ENCODE measurements at regions not wholly inside any gene's neighbourhood (a gene's known extent, or its start where the extent isn't known, plus 50 kb on each side); places are given as distances from the start of the nearest gene placed in this dataset.

DNA sequence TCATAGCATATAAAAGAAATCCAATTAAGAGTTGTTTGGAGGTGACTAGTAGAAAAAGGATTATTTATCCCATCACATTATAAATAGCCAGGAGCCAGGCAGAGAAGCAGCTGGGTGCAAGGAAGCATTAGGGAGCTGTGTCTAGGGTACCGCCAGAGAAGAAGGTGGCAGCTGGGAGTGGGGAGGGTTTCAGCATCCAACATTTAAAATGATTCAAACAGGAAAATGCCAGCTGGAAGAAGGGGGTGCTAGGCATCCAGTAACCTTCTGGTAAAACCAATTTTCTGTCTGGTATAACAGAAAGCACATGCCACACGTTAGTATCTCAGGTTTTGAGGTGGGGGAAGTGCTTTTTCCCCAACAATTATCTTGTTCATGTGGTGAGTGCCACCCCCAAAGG is 452.4 kb downstream of the ZEB2 start:
- FAIRE-seq = no peak

DNA sequence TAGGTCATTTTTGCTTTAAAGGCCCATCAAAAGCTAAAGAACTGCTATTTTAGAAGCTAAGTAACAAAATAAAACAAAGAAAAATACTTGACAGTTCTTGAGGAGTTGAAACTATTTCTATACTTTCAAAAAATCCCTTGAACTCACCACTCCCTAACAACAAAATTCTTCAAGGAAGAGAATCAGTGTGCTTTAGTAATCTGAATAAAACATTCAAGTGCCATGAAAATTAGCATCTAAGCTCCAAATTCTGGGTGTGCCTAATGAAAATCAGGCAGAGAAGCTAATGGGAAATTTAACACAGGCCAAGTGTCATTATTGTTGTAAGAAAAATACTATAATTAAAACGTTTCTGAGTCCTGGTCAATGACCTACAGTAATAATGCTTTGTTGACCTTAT is 456.3 kb downstream of the ZEB2 start:
- no peak for FAIRE-seq

DNA sequence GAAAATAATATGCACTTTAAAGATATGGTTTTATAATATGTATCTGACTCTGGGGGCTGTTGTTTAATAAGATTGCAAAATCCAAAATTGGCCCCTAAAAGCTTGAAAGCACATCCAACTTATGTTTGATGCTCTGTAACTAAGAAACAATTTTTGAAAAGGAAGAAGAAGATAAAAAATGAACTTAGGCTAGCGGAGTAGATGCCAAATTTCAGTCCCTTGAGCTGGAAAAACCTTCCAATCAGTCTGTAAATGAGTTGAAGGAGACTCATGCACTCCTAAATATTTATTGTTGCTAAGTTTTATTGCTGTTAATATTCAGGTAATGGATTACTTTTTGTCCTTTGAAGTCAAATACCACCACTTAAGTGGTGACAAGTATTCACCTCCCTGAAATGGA is 465.0 kb downstream of the ZEB2 start:
- no peak for FAIRE-seq

DNA sequence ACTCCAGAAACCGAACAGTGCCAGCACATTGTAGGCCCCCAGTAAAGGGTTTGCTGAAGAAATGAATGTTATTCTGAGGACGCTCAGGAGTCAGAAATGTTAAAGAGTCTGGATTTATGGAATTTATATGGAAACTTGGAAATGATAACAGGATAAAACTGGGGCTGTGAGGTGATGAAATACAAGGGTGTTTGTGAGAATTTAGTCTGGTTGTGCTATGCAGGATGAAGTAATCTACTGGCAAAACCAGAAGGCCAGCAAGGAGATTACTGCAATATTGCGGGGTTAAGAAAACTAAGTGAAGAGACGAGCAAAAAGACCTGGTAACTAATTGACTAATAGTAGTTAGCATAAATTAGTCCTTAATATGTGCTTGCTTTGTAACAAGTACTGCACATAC is 467.8 kb downstream of the ZEB2 start:
- no peak for FAIRE-seq

DNA sequence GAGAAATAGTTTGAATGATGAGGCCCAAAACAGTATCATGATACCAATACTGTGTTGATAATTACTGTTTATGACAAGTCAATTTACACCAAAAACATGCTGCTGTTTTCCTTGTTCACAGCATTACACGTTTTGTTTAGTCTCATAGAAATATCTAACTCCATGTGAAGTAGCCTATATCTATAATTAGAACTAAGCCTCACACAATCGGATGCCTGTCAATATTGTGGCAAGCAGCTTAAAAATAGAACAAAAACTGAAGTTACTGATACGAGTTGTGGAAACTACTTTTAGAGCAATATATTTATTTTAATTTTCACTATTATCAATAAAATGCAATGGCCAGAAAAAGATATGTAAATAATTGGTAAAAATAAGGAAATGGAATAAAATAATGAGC is 470.8 kb downstream of the ZEB2 start:
- FAIRE-seq = no peak

DNA sequence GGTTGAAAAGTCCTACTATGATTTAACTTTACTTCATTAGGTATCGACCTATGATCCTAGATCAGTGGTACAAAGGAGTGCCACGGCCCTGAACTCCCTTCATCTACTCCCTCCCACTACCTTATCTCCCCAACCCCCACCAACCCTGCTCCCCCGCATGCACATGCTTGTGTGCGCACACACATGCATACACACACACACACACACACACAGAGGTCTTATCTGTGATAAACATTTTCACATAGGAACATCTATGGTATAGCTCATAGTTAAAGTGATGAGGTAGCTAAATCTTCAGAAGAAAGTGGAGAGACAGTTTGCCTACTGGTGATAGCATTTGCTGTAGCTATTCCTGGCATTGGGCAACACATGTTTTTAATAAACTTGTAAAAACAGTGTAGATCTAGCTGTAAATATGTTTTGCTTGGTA is 471.3 kb downstream of the ZEB2 start:
- FAIRE-seq = no peak

DNA sequence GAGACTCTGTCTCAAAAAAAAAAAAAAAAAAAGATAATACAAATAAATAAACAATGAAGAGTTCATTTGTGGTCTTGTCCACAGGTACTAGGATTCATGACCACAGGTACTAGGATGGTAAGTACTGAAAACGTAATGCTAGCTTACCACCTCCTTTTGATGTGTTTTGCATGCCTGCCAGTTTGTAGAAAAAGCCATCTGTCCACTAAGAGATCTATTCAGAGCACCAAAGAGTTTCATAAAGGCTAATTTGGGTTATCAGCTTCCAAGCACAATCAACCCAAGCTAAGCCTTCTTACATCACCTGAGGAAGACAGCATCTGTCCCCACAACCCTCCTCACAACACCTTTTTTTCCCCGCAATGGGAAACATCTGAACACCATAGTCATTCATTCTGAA is 477.2 kb downstream of the ZEB2 start:
- FAIRE-seq = no peak

DNA sequence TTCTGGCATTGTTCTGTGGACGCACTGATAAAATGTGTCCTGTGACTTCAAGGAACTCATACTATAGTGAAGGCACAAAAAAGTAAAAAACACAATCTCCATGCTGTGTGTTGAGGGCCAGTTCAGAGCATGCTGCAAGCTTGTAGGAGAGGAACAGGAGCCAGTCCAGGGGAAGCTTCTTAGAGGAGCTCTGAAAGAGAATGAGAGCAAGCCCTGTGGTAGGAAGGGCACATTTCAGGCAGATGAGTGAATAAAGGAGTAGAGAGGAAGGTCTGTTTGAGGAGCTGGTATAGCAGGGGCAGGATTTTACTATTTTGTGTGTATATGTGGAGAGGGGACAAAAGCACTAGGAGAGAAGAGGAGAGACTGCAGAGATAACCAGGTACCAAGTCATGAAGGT is 478.3 kb downstream of the ZEB2 start:
- no peak for FAIRE-seq

DNA sequence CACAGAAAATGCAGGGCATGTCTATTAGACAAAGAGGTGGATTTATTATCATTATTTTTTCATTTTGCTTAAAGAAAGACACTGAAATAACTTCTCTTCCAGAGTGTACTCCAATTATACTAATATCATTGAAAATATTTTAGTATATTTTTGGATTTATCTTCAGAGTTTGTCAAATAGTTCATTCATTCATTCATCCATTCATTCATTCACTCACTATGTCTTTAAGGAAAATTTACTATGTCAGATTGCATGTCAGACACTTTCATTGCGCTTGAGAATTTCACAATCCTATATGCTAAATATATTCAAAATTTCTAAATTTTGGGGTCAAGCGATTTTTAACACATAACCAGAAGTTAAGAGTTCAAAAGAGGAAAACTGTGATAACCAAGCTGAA is 479.1 kb downstream of the ZEB2 start:
- FAIRE-seq = no peak

DNA sequence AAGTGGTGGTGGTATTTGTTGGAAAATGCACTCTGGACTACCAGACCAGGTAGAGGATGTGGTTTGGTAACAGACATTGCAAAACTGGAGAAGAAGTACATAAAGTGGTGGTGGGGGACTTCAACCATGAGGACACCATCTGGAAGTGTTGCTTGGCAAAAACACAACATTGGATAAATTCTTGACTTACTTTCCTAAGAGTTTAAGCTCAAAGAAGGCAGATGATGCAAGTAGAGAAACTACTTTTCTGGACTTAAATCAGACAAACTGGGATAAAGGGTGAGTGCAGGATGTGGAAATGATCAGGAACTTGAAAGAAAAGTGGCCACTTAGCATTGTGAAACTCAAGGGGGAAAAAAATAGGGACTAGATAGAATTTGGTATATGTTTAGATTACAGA is 487.4 kb downstream of the ZEB2 start:
- FAIRE-seq = no peak

DNA sequence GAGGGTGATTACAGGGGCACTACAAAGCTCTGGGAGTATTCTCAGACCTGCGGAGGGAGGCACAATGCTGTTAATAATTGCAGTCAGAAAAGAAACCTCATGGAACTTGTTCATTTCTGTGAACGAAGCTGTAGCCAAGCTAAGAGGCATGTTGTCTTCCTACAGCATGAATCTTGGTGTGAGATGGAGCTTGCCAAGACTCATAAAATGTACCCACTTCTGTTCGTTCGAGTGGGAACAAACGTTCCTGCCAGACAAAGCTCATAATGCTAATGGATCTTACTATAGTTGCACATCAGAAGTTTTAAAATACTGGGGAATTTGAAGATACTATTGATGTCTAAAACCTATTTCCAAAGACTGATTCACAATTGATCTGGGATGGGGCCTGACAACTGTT is 489.1 kb downstream of the ZEB2 start:
- FAIRE-seq = no peak

DNA sequence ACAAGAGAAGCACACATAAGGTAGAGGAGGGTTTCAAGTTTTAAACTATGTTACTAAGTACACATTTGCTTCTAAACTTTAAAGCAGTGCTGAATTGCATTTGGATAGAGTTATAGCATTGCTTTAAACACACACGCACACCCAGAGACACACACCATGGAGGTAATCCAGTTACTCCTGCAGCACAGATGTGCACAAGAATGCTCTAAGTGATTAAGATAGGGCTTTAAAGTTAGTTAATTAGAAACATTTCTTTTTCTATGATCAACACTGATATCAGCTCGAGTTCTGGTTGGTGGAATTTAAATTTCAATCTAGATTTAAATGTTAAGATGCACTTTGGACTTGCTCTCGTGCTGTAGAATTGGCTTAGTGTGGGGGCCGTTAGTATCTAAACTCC is 492.3 kb downstream of the ZEB2 start:
- no peak for FAIRE-seq

DNA sequence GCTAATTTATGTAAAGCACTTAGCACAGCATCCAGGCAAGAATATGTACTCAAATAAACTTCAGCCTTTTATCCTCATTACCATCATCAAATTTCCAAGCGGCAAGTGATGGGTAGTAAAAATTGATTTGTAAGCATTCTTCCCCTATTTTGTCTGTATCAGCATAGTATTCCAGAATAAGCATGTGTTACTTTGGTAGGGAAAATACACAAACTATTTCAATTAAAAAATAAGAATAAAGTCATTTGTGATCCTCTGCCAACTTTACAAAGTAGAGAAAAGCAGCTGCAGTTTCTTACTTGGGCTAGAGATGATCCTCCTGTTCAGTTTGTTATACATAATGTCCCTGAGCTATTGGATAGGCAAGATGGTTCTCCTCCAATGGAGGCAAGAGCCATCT is 493.2 kb downstream of the ZEB2 start:
- no peak for FAIRE-seq

DNA sequence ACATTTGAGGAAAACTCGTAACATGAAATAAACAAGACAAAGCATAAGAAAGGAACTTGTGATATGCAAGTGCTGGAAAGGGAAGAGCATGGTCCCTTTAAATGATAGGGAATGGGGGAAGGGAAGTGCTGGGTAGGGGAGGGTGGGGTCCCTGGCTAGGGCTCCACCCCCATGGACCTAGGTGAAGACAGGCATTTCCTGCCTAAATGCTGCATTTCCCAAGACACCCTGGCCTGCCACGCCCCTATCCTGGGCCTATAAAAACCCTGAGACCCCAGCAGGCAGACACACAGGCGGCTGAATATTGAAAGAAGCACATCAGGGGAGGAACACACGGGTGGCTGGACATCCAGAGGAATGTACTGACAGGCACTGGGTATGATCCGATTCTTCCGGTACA is 499.9 kb downstream of the ZEB2 start:
- FAIRE-seq = no peak

DNA sequence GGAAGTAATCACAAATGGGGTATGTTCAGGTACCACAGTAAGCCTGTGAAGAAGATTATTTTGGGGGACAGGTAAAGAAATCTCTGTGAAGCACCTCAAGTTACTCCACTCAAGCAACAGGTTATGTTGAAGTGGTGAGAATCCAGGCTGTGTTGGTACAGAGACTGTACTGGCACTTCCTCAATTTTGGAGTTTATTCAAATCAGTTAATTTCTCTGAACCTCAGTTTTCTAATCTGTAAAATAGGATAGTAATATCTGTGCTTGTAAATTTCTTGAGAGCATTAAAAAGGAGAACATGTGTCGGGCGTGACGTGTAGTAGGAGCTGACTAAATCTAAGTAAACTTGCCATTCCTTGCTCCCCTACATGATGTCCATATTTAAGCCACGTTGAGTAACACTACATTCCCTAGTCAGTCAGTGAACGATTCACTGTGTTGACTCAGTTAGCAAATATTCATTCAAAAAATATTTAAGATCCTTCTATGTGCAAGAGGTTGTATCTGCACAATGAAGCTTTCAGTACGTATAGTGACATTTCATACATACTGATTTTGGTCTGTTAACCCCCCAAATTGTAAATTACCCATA is 504.2 kb downstream of the ZEB2 start:
- no peak for FAIRE-seq

DNA sequence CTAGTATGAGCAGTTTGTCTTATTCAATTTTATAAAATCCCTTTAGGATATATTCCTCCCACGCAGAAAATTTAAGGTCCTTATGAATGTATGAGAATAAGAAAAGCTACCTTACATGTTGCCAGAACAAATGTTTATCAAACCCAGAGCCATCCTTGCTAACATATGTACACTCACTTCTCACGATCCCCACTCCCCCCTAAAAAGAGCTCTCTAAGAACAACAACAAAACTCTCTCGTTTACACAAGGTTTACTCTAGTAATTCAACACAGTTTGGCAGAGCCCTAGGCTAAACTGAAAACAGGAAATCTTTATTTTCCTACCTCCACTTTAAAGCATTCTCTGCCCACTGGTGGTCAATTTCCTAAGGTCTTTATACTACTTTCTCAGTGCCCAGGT is 504.9 kb downstream of the ZEB2 start:
- FAIRE-seq = no peak

DNA sequence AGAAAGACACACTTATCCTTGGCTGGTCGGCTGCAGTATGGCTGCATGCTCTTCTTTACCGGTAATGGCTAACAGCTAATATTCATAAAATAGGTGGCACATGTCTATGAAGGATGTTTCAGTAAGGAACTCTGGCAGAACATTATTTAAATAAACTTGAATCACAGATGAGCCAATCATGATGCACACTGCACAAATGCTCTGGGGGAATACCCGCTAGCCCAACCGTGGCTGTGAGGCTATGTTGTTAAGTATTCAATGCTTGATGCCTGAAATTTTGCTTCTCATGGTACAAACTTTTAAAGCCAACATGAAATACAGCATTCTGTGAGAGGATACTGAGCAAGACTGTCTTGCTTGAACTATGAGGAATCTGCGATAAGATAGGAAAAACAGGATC is 505.8 kb downstream of the ZEB2 start:
- no peak for FAIRE-seq

DNA sequence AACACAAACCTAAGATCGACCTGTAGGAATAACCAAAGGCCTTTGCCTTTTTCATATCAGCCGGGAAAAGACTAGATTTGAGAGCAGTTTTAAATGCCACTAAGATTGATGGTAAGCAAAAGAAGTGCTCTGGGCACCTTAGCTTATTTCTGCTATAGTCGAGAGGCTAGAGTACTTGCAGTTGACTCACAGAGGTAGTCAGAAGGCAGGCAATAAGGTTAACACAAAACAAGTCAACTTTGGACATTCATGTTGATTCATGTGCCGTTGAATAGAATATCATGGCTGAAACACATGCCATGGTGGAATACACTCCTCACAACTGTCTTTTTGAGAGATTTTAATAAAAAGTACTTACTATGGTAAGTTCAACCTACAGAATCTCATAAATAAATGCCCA is 507.6 kb downstream of the ZEB2 start:
- FAIRE-seq = no peak

DNA sequence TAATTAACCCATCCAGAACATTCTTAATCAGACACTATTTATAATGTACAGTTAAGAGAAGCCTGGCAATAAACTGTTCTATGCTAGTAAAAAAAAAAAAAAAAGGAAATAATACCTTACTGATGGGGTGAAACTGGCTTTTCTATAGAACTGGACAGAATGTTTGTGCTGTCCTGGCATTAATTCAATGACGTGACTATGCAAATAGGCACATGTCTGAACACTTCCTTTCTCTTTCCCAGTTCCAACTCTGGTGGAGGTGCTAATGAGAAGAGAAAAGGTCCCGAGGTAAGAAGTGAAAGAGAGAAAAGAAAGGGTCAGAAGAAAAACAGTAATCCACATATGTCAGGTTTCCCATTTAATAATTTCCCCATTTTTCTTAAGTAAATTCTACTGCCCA is 508.4 kb downstream of the ZEB2 start:
- no peak for FAIRE-seq

DNA sequence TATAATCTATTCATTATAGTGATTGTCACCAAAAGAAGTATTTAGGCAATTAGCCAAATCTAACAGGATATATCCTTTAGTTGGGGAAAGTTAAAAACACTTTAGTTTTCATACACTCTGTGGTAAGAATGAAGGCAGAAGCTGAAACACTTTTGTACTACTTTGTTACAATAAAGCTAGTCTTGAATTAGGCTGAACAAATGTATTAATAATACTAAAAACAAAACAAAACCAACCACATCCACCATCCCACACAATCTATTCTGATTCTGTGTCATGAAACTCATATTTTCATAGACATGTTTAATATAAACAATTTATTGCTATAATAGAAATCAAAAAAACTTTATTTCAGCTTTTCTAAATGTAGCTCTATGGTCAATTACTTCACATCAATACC is 508.8 kb downstream of the ZEB2 start:
- FAIRE-seq = no peak

DNA sequence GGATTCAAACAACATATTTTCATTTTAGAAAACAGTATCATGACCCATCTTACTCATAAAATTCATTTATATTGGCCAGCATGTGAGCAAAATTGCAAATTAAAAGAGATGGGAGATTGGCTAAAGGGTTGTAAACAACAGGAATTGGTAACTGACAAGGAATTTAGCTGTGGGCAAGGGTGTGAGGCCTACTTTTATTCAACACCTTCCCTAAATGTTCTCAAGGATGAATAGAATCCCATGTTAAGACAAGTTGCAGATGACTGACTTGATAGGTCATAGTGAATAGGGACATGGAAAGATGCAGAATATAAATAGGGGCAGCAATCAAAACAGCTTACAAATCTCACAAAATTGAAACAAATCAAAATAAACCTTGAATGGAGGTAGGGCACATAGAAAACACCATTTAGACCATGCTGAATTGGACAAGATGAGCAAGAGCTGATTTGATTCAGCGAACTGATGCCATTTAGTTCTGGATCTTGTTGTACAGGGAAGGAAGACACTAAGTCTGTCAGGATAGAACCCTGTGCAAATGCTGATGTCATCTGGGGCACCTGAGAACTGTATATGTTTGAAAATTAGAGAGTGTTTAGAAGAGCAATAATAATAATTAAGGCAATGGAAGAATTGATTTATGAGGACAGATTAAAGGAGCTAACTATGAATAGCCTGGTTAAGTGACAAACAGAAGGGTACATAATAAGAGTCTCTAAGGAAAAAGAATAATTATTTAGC is 509.7 kb downstream of the ZEB2 start:
- FAIRE-seq = no peak

DNA sequence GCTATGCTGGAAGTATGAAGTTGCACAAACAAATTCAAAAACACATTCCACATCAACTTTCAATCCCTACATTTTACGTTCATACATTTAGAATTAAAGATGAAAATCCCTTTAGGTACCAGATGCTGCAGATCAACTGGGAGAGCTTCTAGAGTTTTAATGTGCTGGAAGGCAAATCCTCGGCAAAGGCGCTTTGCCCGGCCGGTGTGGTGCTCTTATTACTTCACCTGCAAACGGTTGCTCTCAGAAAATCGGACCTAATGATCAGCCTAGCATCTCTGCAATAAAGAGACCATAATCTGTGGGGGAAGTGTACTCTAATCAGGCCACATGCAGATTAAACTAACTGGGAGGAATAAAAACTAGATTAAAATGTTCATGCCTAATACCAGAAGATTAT is 513.8 kb downstream of the ZEB2 start:
- FAIRE-seq = no peak

DNA sequence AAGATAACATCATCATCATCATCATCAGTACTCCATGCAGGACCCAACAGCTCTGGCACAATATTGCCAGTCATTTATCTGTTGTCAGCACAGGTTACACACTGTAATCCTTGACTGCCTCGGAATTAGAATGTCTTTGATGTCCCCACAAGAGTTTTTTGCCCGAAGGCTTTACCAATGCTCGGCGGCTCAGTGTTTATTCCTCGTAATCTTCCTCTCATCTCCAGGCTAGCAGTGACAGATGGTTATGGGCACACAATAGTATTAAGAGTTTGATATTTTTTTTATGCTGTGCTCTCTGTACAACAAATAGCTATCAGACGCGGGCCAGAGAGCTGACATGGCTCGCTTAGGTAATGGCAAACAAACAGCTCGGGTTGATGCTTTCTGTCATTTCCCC is 515.2 kb downstream of the ZEB2 start:
- no peak for FAIRE-seq

DNA sequence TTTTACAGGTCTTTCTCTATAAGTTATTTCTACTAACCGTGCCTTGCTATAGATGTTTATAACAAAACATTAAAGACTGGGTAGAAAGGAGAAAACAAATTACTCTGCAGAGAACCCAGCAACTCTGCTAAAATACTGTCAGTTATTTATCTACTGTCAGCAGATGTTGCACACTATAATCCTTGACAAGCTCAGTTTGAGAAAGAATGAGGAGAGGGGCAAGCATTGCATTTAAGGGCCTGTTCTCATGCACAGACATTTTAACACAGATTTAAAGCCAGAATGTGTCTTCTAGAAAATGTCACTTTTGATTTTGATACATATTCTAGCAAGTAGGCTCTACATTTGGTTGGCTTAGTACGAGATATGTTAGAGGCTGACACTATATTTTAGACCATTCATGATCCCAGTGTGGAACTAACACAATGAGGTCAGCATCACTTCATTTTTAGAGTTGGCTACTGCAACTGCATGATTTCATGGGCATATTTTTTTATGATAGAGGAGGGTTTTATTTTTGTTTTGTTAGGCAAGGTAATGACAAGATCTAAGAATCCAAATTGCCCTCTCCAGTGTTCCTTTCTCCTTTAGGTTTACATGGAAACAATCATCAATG is 516.4 kb downstream of the ZEB2 start:
- FAIRE-seq = no peak

DNA sequence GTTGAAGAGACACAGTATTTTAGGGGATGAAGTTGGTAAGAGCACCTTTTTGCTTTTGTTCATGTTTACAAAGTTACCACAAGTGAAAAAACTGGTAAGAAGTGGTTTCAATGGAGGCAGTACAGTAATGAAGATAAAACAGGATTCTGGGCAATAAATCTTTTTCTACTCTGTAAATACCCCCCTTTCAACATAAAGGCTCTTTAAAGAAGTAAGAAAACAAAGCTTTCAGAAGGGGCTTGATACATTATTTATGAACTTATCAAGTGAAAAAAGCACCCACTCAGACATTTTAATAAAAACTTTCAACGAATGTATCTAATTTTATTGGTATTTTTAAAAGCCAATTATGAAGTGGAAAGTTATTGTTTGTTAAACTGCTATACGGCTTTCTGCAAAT is 522.9 kb downstream of the ZEB2 start:
- FAIRE-seq = no peak

All from TTC549 (cell line).